CD4-positive, alpha-beta memory T cell (primary cell): ENCODE measurements at regions not wholly inside any gene's neighbourhood (a gene's known extent, or its start where the extent isn't known, plus 50 kb on each side); places are given as distances from the start of the nearest gene placed in this dataset.
"Not testable (repeated sequence)": the region's sequence is repeated elsewhere in the genome, so short reads cannot be mapped to it uniquely, and the experiment has no call there.

Experiments used
- CTCF ChIA-PET: fragments of 350-600 bp; sonication (Branson Sonifier 250); formaldehyde crosslinking; loops from one replicate; lab custom pipeline; 2021; ENCODE audit warnings: inconsistent platforms; ENCODE audit not compliant: partially characterized antibody; lab: Charles Lee
- POLR2A ChIA-PET: fragments of 350-600 bp; sonication (Branson Sonifier 250); formaldehyde crosslinking; loops from one replicate; lab custom pipeline; 2021; ENCODE audit not compliant: partially characterized antibody; lab: Charles Lee
- DNase-seq, 5 donors: peaks; one replicate each; pipeline versions ENCODE4 v3.0.0 to v3.0.0-alpha.2; 2020 to 2022; ENCODE audit warnings: mixed read lengths in 1 of 5
- H3K27ac ChIP-seq: one replicate; pipeline ENCODE4 v1.7.0; 2013; ENCODE audit warnings: low read depth, low read length
- H3K27me3 ChIP-seq: 2 replicates; pipeline ENCODE4 v1.7.0; 2013; ENCODE audit warnings: mild to moderate bottlenecking, low read length, moderate library complexity; ENCODE audit not compliant: insufficient read depth
- H3K36me3 ChIP-seq: 2 replicates; pipeline ENCODE4 v1.7.0; 2013; ENCODE audit warnings: mild to moderate bottlenecking, low read length, moderate library complexity; ENCODE audit not compliant: insufficient read depth
- H3K4me1 ChIP-seq: 2 replicates; pipeline ENCODE4 v1.7.0; 2013; ENCODE audit warnings: mild to moderate bottlenecking, low read length, moderate library complexity; ENCODE audit not compliant: insufficient read depth
- H3K4me3 ChIP-seq, 2 donors: one replicate each; pipeline ENCODE4 v1.7.0; 2013; ENCODE audit warnings: low read length in 2 of 2, mild to moderate bottlenecking in 1 of 2
- H3K9me3 ChIP-seq, 2 donors: one replicate each; pipeline ENCODE4 v1.7.0; 2013; ENCODE audit warnings: low read length in 2 of 2, control low read depth in 1 of 2; ENCODE audit not compliant: control insufficient read depth in 1 of 2
- H3K27ac Mint-ChIP-seq, 7 donors: one replicate each; pipeline ENCODE4 v1.8.0; 2020 to 2021; ENCODE audit warnings: mixed read lengths in 7 of 7, mild to moderate bottlenecking in 6 of 7, inconsistent platforms in 3 of 7, moderate library complexity in 3 of 7
- H3K27me3 Mint-ChIP-seq, 2 donors: one replicate each; pipeline ENCODE4 v1.8.0; 2020 to 2021; ENCODE audit warnings: mixed read lengths in 2 of 2
- H3K36me3 Mint-ChIP-seq, 2 donors: one replicate each; pipeline ENCODE4 v1.8.0; 2020 to 2021; ENCODE audit warnings: mixed read lengths in 2 of 2, inconsistent platforms in 1 of 2, mild to moderate bottlenecking in 1 of 2
- H3K4me1 Mint-ChIP-seq, 4 donors: one replicate each; pipeline ENCODE4 v1.8.0; 2020 to 2021; ENCODE audit warnings: mixed read lengths in 4 of 4, mild to moderate bottlenecking in 1 of 4
- H3K4me3 Mint-ChIP-seq, 8 donors: one replicate each; pipeline ENCODE4 v1.8.0; 2020 to 2021; ENCODE audit warnings: mixed read lengths in 8 of 8, mild to moderate bottlenecking in 7 of 8, moderate library complexity in 6 of 8, inconsistent platforms in 3 of 8
- H3K9me3 Mint-ChIP-seq, 8 donors: one replicate each; pipeline ENCODE4 v1.8.0; 2020 to 2021; ENCODE audit warnings: mixed read lengths in 8 of 8, mild to moderate bottlenecking in 5 of 8, inconsistent platforms in 3 of 8, moderate library complexity in 1 of 8
- intact Hi-C: fragments of 100-400 bp; cut with micrococcal nuclease; formaldehyde crosslinking; loops from one replicate; pipeline ENCODE4 v1.15.1; 2023

GRCh38 chrX:112941209-112941837, 100.7 kb upstream of the AMOT start:
- Histone ChIP-seq H3K4me1 (no peaks in the 10 kb centered on the region), H3K27me3 (no peaks in the 10 kb centered on the region), H3K4me3 (no peak overlapping the region), H3K27ac (no peak overlapping the region), H3K9me3 (no peaks in the 10 kb centered on the region), H3K36me3 (no peaks in the 10 kb centered on the region)
- Mint-ChIP-seq H3K36me3 (no peaks in the 10 kb centered on the region), H3K4me1 (no peaks in the 10 kb centered on the region), H3K9me3 (no peaks in the 10 kb centered on the region), H3K4me3 (no peak overlapping the region), H3K27me3 (peaks cover 0 to 1% of the 10 kb centered on the region in 2 donors), H3K27ac (no peak overlapping the region)
- ChIA-PET POLR2A (no interaction called here), CTCF (no interaction called here)
- intact Hi-C loops = no loop called here
- DNase-seq = no peak

GRCh38 chrX:112935029-112935428, 94.4 kb upstream of the AMOT start:
- H3K27me3 Mint-ChIP-seq = no peaks in the 10 kb centered on the region
- Histone ChIP-seq H3K4me3 (no peak overlapping the region), H3K27ac (no peak overlapping the region), H3K27me3 (no peaks in the 10 kb centered on the region), H3K36me3 (no peaks in the 10 kb centered on the region), H3K4me1 (no peaks in the 10 kb centered on the region), H3K9me3 (no peaks in the 10 kb centered on the region)
- no peaks in the 10 kb centered on the region for H3K9me3 Mint-ChIP-seq
- no peak for DNase-seq
- intact Hi-C loops = no loop called here
- no peaks in the 10 kb centered on the region for H3K4me1 Mint-ChIP-seq
- H3K27ac Mint-ChIP-seq = no peak overlapping the region
- ChIA-PET CTCF (no interaction called here), POLR2A (no interaction called here)
- H3K4me3 Mint-ChIP-seq = no peak overlapping the region
- H3K36me3 Mint-ChIP-seq = no peaks in the 10 kb centered on the region

- ChIA-PET CTCF (no interaction called here), POLR2A (no interaction called here)
- H3K9me3 ChIP-seq = no peaks in the 10 kb centered on the region
- Mint-ChIP-seq H3K9me3 (no peaks in the 10 kb centered on the region), H3K36me3 (no peaks in the 10 kb centered on the region), H3K4me1 (no peaks in the 10 kb centered on the region), H3K27me3 (no peaks in the 10 kb centered on the region), H3K27ac (no peak overlapping the region), H3K4me3 (no peak overlapping the region)
- H3K27me3 ChIP-seq = no peaks in the 10 kb centered on the region
- no peak for DNase-seq
- no peaks in the 10 kb centered on the region for H3K36me3 ChIP-seq
- intact Hi-C loops = no loop called here
- H3K4me1 ChIP-seq = no peaks in the 10 kb centered on the region
- no peak overlapping the region for H3K4me3 ChIP-seq
- H3K27ac ChIP-seq = no peak overlapping the region
These were observed 91.3 kb upstream of the AMOT start for GRCh38 chrX:112931900-112932299.

- Mint-ChIP-seq H3K4me1 (no peaks in the 10 kb centered on the region), H3K9me3 (no peaks in the 10 kb centered on the region), H3K36me3 (no peaks in the 10 kb centered on the region), H3K27me3 (no peaks in the 10 kb centered on the region), H3K27ac (no peak overlapping the region), H3K4me3 (no peak overlapping the region)
- Histone ChIP-seq H3K4me1 (no peaks in the 10 kb centered on the region), H3K27ac (no peak overlapping the region), H3K27me3 (no peaks in the 10 kb centered on the region), H3K36me3 (no peaks in the 10 kb centered on the region), H3K9me3 (no peaks in the 10 kb centered on the region), H3K4me3 (no peak overlapping the region)
- ChIA-PET CTCF (no interaction called here), POLR2A (no interaction called here)
- intact Hi-C loops = no loop called here
- DNase-seq = no peak
These were observed 90.8 kb upstream of the AMOT start for GRCh38 chrX:112931478-112931877.

GRCh38 chrX:112923381-112923780, 82.8 kb upstream of the AMOT start:
- intact Hi-C loops, DNase-seq, CTCF ChIA-PET, H3K27me3 ChIP-seq, POLR2A ChIA-PET, H3K9me3 Mint-ChIP-seq, H3K27ac Mint-ChIP-seq, H3K4me3 Mint-ChIP-seq, H3K4me1 ChIP-seq, H3K4me3 ChIP-seq, H3K27ac ChIP-seq, H3K4me1 Mint-ChIP-seq, H3K36me3 Mint-ChIP-seq, H3K9me3 ChIP-seq, H3K27me3 Mint-ChIP-seq, H3K36me3 ChIP-seq: not testable (repeated sequence)

- CTCF ChIA-PET = no interaction called here
- Histone ChIP-seq H3K9me3 (no peaks in the 10 kb centered on the region), H3K4me3 (no peak overlapping the region), H3K4me1 (no peaks in the 10 kb centered on the region), H3K36me3 (no peaks in the 10 kb centered on the region), H3K27me3 (no peaks in the 10 kb centered on the region), H3K27ac (no peak overlapping the region)
- H3K4me3 Mint-ChIP-seq = no peak overlapping the region
- H3K27me3 Mint-ChIP-seq = no peaks in the 10 kb centered on the region
- POLR2A ChIA-PET = no interaction called here
- H3K36me3 Mint-ChIP-seq = no peaks in the 10 kb centered on the region
- H3K4me1 Mint-ChIP-seq = no peaks in the 10 kb centered on the region
- DNase-seq = no peak
- no peak overlapping the region for H3K27ac Mint-ChIP-seq
- intact Hi-C loops = no loop called here
- H3K9me3 Mint-ChIP-seq = peaks cover 0 to 7% (median 0%) of the 10 kb centered on the region in 8 donors
These were observed 73.2 kb upstream of the AMOT start for GRCh38 chrX:112913807-112914206.

- H3K36me3 Mint-ChIP-seq = no peaks in the 10 kb centered on the region
- Histone ChIP-seq H3K4me3 (no peak overlapping the region), H3K36me3 (no peaks in the 10 kb centered on the region), H3K27me3 (no peaks in the 10 kb centered on the region), H3K27ac (no peak overlapping the region), H3K9me3 (no peaks in the 10 kb centered on the region), H3K4me1 (no peaks in the 10 kb centered on the region)
- ChIA-PET POLR2A (no interaction called here), CTCF (no interaction called here)
- no peak overlapping the region for H3K27ac Mint-ChIP-seq
- no peak for DNase-seq
- H3K9me3 Mint-ChIP-seq = no peaks in the 10 kb centered on the region
- intact Hi-C loops = no loop called here
- no peaks in the 10 kb centered on the region for H3K27me3 Mint-ChIP-seq
- no peak overlapping the region for H3K4me3 Mint-ChIP-seq
- H3K4me1 Mint-ChIP-seq = no peaks in the 10 kb centered on the region
These were observed 69.8 kb upstream of the AMOT start for GRCh38 chrX:112910418-112910817.
